Ureter (tissue), 1 donor: ENCODE measurements at regions not wholly inside any gene's neighbourhood (a gene's known extent, or its start where the extent isn't known, plus 50 kb on each side); places are given as distances from the start of the nearest gene placed in this dataset.

Source experiments
- DNase-seq: peaks from one replicate; pipeline ENCODE4 v3.0.0-alpha.2; 2020; ENCODE audit warnings: low spot score
- donor health status: DM: yes; HTN: yes; CAD: no.

DNA sequence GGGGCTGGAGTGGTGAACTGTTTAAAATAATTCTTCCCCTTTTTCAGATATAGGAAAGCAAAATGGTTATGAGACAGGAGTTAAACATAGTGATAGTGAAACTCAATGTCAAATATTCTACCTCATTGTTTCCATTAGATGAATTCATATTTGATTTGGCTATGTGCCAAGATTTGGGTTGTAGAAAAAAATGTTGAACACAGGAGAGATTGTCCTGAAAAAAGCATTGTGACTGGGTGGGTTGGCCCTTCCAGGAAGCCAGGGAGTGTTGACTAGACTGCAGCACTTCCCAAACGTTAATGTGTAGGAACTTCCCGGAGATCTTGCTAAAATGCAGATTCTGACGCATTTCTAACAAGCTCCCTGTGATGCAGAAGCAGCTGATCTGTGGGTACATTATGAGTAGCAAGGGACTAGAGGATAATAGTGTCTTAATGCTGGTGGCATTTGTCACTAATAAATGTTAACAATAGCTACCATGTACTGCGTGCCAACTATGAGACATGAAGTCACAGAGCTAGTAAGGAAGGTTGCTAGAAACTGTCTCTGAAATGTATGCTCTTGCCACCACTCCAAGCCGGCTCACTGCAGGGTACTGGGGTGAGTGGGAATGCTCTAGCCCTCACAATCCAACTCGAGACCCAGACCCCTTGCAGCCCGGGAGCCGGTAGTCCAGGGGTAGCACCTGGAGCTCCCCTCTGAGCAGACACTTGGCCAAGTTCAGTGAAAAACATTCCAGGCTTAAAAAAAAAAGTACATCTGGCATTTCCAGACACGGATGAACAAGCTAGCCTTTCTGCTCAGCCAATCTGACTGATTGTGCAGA lies 120.6 kb downstream of the CD47 start:
- DNase-seq = no peak

DNA sequence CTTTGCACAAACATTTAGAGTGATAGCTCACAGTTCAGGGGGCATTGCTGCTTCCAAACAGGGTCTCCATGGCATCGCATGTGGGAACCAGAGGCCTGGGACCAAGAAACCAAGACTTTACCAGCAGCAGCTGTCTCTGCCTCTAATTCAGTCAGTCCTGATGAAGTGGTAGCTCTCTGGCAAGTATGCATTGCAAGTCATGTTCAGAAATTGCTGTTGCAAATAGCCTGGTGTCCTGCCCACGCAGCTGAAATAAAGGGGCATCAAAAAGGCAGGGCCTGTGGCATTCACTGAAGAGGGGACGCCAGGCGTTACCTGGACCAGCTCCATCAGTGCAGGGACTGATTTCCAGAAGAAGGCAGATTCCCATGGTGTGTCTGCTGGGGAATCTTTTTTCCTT lies 121.3 kb downstream of the CD47 start:
- DNase-seq = no peak

DNA sequence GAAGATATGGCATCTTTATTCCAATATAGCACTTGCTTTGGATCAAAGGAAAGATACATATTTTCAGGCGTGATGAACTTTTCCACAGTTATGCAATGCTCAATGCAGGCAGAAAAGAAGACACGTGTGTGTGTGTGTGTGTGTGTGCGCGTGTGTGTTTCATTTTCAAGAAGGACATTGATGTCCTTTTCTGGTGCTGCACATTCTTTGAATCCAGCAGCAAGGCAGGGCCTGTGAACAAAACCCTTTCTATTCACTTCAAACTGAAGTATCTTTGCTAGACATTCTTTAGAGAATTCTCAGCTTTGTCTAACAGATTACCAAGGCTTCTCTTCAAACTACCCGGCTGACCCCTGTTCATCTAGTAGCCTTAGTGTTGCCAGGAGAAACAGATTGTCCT lies 124.6 kb downstream of the CD47 start:
- DNase-seq = no peak

DNA sequence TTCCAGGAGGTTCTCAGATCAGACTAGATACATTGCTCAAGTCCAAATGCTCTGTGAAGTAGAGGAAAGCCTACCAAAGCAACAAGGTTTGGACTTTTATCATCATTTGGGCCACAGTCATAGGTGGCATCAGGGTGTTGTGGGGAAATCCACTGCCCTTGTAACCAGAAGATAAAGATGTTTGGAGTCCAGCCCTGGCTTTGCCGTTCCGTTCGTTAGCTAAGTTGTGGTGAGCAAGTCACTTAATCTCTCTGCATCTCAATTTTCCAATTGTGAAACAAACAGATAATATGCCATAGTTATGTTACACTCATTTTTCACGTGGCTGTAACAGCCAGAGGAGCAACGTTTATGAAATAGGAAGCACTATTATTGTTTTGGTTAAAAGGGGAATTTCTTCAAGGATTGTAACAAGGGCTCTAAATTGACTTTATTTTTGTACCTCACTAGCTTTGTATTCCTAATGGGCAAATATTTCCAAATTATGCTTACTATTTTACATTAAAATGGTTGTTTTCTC lies 125.6 kb downstream of the CD47 start:
- DNase-seq = no peak

DNA sequence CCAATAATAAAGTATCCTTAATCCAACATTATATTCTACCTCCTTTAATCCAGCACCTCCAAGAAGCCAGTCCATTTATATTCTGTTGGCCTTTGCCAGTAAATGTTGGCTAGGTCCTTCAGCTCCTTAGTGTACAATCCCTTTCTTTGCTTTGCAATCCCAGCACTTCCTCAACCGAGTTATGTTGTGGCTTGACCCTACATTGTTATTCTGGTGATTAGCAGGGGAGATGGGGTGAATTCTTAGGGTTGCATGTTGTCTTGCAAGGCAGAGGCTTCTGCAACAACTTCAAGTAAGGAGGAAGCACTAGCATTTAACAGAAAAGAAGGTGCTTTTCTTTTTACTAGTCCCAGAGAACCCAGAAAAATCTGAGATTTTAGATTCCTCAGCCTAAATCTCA lies 127.2 kb downstream of the CD47 start:
- DNase-seq = no peak

DNA sequence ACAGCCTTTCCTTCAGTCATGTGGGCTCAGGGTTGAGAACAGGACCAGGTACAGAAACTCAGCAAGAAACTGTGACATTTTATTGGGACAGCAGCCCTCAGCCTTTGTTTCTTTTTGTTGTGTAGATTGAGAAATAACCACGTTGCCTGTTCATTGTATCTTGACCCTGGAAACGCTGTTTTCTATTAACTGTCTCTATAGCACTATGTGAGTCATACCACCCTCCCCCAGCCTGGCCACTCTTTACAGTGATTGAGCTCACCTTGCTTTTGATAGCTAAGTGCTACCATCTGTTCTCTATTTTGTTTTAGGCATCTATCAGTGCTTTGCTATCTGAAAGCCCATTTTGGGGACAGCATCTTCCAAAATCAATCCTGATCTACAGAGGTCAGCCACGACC lies 127.9 kb downstream of the CD47 start:
- no peak for DNase-seq

DNA sequence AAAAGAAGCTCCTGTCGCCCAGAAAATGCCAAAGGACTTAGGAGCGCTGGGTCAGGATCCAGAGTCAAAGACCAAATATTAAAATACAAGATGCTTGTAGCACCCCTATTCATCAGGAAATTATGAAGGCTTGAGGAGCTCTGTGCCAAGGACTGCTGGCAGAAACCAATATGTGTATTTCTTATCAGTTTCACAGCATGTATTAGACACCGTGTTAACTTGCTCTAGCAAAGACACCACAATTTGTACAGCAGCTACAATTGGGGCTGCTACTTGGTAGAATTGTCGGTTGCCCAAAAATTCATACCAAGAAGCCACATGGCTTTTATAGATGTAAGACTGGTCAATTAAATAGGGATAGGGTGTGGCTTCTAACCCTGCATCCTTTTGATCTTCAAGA lies 128.8 kb downstream of the CD47 start:
- no peak for DNase-seq

DNA sequence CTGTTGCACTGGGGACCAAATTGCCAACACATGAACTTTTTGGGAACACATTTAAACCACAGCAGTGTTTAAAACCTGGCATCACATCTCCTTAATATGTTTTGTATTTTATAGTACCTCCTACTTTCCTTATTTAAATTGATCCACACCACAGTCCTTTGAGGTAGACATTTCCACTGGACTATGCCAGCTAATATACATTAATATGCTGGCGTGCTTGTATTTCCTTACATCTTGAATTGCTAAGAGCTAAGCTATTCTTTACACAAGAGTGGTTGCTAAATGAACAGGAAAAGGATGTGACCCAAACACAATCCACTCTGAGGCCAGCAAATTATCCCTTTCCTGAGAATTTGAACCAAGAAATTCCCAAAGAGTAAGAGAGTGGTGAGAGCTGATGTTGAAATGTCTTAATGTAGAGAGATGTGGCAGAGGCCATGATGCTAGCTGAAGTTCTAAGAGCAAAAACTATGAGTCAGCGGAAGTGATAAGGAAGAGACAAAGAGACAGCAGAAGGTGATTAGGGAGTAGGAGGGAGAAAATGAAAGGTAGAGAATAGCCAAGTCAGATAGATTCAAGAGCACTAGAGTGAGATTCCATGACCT lies 131.2 kb downstream of the CD47 start:
- no peak for DNase-seq

DNA sequence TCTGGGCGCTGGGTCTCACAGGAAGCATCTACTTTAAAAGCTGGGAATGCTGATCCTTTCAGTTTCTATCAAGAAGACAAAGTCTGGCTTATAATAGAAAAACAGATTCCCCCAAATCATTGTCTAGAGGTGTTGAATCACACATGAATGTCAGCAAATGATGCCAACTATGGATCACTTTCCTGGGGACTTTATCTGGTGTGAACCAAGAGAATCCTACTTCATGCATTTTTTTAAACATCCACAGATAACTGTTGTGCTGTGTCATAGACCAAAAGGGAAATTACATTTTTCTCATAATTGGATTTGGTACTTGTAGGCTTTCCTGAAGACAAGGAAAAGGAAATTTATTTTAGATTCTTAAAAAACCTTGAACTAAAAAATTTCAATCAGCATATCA lies 132.7 kb downstream of the CD47 start:
- no peak for DNase-seq

DNA sequence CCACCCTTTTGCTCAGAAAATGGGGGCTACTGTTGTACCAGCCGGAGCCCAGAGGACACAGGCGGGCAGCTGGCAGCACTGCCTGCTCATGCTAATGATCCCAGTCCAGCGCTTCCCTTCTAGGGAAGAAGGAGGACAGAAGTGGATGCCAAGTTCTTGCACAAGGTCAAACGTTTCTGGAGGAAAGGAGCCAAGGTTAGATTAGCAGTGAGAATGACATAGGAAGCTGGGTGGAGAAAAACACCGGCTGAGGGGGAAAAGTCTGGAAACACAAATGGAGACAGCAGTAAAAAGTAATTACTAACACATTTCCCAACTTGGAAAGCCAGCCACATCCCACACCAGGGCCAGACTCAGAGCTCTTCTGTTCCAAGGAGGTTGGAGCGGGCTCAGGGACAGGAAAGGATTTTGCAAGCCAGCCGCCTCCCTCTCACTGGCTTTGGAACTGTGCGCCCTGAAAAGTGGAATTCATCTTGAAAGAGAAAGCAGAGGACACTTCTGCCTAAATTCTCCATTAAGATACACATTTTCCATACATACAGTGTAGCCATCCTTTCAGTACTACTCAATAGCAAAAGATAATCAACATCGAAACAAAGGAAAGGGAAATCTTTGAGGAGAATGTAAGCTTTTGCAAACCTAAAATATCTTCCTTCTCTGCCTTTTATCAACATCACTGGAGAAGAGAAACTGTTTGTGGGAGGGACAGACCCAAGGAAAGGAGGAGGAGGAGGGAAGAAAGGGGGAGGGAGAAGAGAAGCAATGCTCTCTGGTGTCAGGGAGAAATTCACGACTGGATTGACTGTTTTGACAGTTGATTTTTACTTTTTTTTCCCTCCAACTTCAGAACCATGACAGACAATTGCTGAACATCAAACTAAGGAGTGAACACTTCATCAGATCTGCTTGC lies 133.6 kb downstream of the CD47 start:
- DNase-seq = peak; percentile 82

DNA sequence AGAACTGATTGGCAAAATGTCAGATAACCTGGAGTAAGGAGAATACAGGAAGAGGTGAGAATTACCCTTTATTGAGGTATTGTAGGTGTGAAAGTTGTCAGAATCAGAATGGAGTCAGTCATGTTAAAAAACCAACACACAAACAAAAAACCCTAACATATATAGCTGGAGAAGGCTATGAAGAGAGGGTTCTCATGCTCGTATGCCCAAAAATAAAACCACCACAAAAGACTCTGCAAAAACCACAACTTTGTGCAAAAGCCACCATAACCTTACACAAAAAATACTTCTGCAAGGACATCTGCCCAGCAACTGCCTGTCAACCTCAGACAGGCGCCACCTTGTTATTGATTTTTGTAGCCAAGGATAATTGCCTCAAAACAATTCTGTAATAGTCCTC lies 136.0 kb downstream of the CD47 start:
- no peak for DNase-seq

DNA sequence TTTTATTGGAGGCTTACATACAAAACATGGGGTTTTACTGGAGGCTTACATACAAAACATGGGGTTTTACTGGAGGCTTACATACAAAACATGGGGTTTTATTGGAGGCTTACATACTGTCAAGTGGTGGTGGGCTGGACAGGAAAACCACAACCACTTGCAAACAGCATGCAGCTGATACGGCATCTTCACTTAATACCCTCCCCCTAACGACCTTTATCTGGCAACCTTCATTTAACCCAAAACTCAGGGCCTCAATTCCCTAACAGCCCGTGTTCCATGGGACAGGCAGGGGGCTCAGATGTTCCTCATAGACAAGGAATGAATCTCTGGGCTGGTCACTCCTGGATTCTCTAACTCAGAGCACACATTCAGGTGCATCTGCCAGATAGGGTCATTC lies 137.1 kb downstream of the CD47 start:
- no peak for DNase-seq

DNA sequence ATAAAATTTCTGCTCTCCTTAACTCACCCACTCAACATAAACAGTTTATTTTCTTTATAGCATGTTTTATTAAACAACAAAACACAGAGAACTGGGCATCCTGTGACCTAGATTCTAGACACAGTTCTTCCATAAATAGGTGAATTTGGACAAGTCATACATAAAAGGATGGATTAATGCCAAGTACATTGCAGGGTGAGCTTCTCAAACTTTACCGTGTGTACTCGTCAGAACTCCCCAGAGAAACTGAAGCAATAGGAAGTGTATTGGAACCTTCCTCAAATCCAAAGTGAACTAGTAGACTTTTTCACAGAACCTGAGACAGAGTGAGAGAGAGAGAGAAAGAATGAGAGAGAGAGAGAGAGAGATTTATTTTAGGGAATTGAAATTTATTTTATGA lies 139.7 kb downstream of the CD47 start:
- DNase-seq = no peak

DNA sequence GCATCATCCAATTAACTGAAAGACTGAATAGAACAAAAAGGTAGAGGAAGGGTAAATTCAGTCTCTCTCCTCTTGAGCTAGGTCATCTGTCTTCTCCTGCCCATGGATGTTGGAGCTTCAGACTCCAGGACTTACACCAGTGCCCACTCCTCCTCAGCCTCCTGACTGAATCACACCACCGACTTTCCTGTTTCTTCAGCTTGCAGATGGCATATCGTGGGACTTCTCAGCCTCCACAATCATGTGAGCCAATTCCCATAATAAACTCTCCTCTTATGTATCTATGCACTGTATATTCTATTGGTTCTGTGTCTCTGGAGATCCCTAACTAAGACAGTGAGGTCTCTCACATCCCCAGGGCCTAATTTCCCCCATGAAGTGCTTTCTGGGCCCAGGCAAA lies 140.4 kb downstream of the CD47 start:
- no peak for DNase-seq

DNA sequence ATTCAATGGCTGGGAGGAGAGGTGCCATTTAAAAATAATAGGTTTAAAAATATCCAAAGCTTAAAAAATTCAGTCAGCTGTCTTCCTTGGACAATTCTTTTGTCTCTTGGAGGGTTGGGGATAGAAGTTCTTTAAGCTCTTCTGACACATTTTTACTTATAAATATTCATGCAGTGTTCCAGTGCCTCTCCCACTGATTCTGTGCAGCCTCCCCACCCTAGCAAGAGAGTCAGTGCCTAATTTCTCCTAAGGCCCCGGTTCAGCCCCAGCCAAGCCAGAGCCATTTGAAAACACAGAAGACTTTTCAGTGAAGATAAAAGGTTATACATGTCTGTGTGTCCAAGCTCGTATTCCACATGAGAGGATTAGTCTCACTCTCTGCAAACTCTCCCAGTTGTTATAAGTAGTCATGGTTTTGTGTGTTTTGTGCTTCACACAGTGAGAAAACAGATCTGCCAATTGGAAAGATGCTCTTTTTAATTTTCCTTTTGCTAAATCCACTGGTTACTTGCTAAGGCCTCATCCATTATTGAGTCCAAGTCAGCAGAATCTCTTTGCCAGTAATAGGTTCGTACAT lies 141.3 kb downstream of the CD47 start:
- DNase-seq = no peak

DNA sequence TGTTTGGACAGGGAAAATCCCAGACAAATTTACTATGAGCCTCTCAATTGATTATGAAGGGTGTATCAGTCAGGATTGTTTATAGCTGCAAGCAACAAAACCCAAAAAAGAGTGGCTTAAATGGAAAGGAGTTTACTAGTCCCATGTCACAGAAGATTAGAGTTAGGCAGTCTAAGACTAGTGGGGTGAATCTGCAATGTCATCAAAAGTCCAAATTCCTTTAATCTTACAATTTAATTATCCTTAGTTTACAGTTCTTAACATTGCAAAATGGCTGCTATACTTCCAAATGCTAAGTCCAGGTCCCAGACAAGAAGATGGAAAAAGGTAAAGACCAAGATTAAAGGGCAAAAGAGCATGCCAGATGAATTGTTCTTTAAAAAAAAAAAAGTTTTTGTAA lies 143.6 kb downstream of the CD47 start:
- DNase-seq = no peak

DNA sequence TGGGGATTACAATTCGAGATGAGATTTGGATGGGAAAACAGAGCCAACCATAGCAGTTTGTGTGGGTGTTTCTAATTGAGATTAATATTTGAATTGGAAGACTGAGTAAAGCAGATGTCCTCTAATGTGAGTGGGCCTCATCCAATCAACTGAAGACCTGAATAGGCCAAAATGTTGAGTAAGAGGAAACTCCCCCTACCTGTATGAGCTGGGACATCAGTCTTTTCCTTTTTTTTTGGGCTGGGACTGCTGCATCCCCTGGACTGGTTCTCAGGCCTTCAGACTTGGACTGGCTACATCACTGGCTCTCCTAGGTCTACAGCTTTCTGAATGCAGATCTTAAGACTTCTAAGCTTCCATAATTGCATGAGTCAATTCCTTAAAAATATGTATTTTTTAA lies 144.1 kb downstream of the CD47 start:
- no peak for DNase-seq

DNA sequence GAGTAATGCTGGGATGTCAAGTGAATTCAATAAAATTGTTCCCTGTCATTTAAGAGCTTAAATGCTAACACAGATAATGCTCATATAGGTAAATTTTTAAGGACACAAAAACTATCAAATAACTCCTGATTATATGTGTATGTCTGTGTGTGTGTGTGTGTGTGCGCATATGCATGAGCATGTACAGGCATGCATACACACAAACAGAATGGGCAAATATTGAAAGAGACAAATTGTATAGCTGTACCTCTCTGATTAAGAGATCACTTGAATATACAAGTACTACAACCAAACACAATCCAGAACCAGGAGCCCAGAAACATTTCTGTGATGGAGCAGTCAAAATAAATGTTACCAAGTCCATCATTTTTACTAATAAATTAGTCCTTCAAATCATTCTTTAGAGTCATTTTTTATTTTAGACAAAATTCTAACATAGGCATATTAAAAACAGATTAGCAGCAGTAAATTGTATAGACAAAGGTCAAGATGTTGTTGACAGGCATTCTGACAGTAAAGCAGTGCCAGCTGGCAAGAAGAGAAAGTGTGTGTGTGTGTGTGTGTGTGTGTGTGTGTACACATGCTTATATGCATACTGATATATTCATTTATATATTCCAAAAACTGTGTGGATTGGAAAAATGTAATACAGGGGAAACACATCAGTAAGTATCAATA lies 145.3 kb downstream of the CD47 start:
- DNase-seq = no peak

DNA sequence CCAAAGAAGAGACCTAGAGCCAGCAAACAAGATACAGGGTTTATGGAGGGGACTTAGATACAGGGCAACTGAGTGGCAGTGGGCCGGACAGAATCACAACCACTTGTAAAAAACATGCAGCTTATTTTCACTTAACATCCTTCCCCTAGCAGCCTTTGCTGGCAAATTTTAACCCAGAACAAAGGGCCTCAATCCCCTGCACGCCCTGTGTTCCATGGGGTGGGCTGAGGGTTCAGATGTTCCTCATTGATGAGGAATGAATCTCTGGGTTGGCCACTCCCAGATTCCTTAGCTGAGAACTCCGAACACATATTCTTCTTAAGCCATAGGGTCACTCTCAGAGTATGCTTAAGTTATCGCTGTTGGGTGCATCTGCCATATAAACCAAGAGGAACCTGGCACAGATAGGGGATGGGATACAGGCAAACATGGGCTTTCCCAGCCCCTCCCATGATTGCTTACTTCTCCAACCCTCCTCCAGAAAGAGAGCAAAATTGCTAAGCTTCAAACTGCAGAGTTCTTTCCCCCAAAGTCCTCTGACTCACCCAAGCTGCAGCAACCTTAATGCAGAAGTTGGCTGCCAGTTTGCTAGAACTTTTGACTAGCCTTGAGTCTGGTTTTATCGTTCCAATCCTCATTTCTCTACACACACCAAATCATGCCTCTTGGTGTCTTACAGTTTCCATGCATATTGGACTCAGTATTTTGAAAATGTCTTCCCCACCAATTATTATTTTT lies 146.9 kb downstream of the CD47 start:
- no peak for DNase-seq

DNA sequence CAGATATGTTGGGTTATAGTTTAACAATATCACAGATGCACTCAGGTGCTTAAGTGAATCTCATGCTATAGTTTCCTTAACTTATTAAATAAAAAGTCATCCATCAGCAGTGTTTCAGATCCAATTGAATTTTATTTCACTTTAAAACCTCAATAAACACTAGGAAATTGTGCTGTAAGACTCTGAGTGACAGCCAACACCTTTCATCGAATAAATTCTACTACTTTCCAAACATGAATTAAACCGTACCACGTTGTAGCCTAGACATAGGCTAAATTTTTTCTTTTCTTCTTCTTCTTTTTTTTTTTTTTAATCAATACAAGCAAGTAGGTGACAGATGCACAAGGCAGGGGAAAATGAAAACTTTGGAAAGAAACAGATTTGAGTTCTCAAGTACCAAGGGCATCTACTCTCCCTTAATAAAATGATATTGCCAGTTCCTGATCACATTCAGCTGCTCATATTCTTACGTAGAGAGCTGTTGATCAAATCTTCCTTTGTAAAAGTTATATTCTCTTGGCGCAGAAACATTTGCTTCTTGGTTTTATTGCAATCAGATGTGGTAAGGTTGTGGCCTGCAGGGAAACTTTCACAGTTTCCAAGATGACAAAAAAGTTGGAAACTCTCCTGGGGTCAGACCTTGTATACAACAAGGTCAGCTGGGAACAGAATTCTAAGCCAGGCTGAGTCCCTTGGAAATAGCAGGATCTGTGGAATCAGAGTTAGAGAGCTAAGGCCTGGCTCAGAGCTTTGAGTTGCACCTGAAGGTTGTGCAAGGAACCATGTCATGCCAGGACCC lies 147.7 kb downstream of the CD47 start:
- DNase-seq = no peak
